ENCODE measurements at regions not wholly inside any gene's neighbourhood (a gene's known extent, or its start where the extent isn't known, plus 50 kb on each side); places are given as distances from the start of the nearest gene placed in this dataset.

- H3K36me3 ChIP-seq = no peaks in the 10 kb centered on the region
- no peak for DNase-seq
- H3K9me3 ChIP-seq (ENCODE audit: severe bottlenecking) = no peaks in the 10 kb centered on the region
- no peak overlapping the region for H3K27ac ChIP-seq
- no peaks in the 10 kb centered on the region for H3K27me3 ChIP-seq (ENCODE audit: insufficient read depth, low read depth, severe bottlenecking)
- H3K4me3 ChIP-seq (ENCODE audit: low read depth, low read length) = no peak overlapping the region
- TF ChIP-seq CTCF (IDR thresholded peaks at IDR 0.05; ENCODE audit: low read depth, low read length) = no peak
These were observed 149.0 kb upstream of the TLE3 start for GRCh38 chr15:70246623-70247220.

GRCh38 chr15:70245932-70246622, 148.4 kb upstream of the TLE3 start:
- no peak for DNase-seq
- H3K4me3 ChIP-seq (ENCODE audit: low read depth, low read length) = no peak overlapping the region
- H3K27ac ChIP-seq = no peak overlapping the region
- H3K27me3 ChIP-seq (ENCODE audit: insufficient read depth, low read depth, severe bottlenecking) = no peaks in the 10 kb centered on the region
- no peaks in the 10 kb centered on the region for H3K9me3 ChIP-seq (ENCODE audit: severe bottlenecking)
- TF ChIP-seq CTCF (IDR thresholded peaks at IDR 0.05; ENCODE audit: low read depth, low read length) = no peak
- H3K36me3 ChIP-seq = no peaks in the 10 kb centered on the region

GRCh38 chr15:70244978-70245542, 147.3 kb upstream of the TLE3 start:
- Histone ChIP-seq H3K36me3 (no peaks in the 10 kb centered on the region), H3K27me3 (ENCODE audit: insufficient read depth, low read depth, severe bottlenecking) (no peaks in the 10 kb centered on the region), H3K4me3 (ENCODE audit: low read depth, low read length) (no peak overlapping the region), H3K27ac (no peak overlapping the region), H3K9me3 (ENCODE audit: severe bottlenecking) (no peaks in the 10 kb centered on the region)
- TF ChIP-seq CTCF (IDR thresholded peaks at IDR 0.05; ENCODE audit: low read depth, low read length) = no peak
- no peak for DNase-seq

GRCh38 chr15:70243686-70244540, 146.2 kb upstream of the TLE3 start:
- Histone ChIP-seq H3K9me3 (ENCODE audit: severe bottlenecking) (no peaks in the 10 kb centered on the region), H3K4me3 (ENCODE audit: low read depth, low read length) (no peak overlapping the region), H3K36me3 (no peaks in the 10 kb centered on the region), H3K27me3 (ENCODE audit: insufficient read depth, low read depth, severe bottlenecking) (no peaks in the 10 kb centered on the region), H3K27ac (no peak overlapping the region)
- DNase-seq = no peak
- no peak for TF ChIP-seq CTCF (IDR thresholded peaks at IDR 0.05; ENCODE audit: low read depth, low read length)

GRCh38 chr15:70242951-70243685, 145.4 kb upstream of the TLE3 start:
- TF ChIP-seq CTCF (IDR thresholded peaks at IDR 0.05; ENCODE audit: low read depth, low read length) = no peak
- Histone ChIP-seq H3K4me3 (ENCODE audit: low read depth, low read length) (no peak overlapping the region), H3K36me3 (no peaks in the 10 kb centered on the region)

More at GRCh38 chr15:70242951-70243685, 145.4 kb upstream of the TLE3 start:
- H3K27ac ChIP-seq = no peak overlapping the region
- no peak for DNase-seq
- H3K27me3 ChIP-seq (ENCODE audit: insufficient read depth, low read depth, severe bottlenecking) = no peaks in the 10 kb centered on the region
- H3K9me3 ChIP-seq (ENCODE audit: severe bottlenecking) = no peaks in the 10 kb centered on the region

Measured in WERI-Rb-1 (cell line).